ENCODE measurements at regions not wholly inside any gene's neighbourhood (a gene's known extent, or its start where the extent isn't known, plus 50 kb on each side); places are given as distances from the start of the nearest gene placed in this dataset.

GRCh38 chr9:108035487-108035886, 545.9 kb upstream of the KLF4 start:
- TF ChIP-seq CTCF (IDR thresholded peaks at IDR 0.05) = no peak
- TF ChIP-seq POLR2A (IDR thresholded peaks at IDR 0.05) = no peak

Data from right lobe of liver (tissue), 4 donors.